ENCODE measurements at regions not wholly inside any gene's neighbourhood (a gene's known extent, or its start where the extent isn't known, plus 50 kb on each side); places are given as distances from the start of the nearest gene placed in this dataset.

DNA sequence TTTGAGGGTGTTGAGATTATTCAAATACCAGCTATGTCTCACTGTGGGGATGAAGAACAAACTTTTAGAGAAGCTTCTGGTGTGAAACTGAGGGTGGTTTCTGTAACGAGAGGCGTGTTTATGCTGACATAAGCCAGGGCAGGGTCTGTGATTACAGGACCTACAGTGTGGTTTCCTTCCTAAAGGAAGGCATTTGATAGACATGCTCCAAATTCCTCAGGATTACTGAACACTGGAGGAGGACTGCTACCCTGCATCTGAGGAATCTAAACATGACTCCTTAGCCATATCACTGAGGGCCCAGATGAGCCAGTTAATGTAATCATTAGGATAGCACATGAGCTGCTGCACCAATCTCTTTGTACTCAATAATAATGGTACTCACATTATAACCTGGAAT lies 328.4 kb upstream of the UMPS start:
- Histone ChIP-seq H3K27me3 (ENCODE audit: low read length) (no peaks in the 10 kb centered on the region), H3F3A (ENCODE audit: insufficient read depth) (no peaks in the 10 kb centered on the region), H3K79me2 (ENCODE audit: insufficient read depth, low read length) (no peaks in the 10 kb centered on the region), H4K20me1 (ENCODE audit: low read depth, low read length) (no peaks in the 10 kb centered on the region), H3K9me3 (ENCODE audit: insufficient read depth, low read length) (no peaks in the 10 kb centered on the region), H3K27ac (ENCODE audit: low read depth, low read length) (no peak overlapping the region), H3K9me2 (replicated peaks; ENCODE audit: insufficient read depth, low read length) (no peaks in the 10 kb centered on the region), H3K36me3 (ENCODE audit: low read length) (no peaks in the 10 kb centered on the region), H3K9ac (ENCODE audit: low read length) (no peak overlapping the region), H2AFZ (ENCODE audit: low read depth, low read length, severe bottlenecking) (no peak overlapping the region), H3K4me2 (ENCODE audit: low read depth, low read length, poor library complexity, severe bottlenecking) (no peak overlapping the region), H3K4me3 (ENCODE audit: insufficient read depth, low read length, poor library complexity, severe bottlenecking) (no peak overlapping the region)
- TF ChIP-seq EZH2phosphoT487 (conservative IDR thresholded peaks at IDR 0.05; ENCODE audit: low read length), result no peak
- TF ChIP-seq, protein P1, sequence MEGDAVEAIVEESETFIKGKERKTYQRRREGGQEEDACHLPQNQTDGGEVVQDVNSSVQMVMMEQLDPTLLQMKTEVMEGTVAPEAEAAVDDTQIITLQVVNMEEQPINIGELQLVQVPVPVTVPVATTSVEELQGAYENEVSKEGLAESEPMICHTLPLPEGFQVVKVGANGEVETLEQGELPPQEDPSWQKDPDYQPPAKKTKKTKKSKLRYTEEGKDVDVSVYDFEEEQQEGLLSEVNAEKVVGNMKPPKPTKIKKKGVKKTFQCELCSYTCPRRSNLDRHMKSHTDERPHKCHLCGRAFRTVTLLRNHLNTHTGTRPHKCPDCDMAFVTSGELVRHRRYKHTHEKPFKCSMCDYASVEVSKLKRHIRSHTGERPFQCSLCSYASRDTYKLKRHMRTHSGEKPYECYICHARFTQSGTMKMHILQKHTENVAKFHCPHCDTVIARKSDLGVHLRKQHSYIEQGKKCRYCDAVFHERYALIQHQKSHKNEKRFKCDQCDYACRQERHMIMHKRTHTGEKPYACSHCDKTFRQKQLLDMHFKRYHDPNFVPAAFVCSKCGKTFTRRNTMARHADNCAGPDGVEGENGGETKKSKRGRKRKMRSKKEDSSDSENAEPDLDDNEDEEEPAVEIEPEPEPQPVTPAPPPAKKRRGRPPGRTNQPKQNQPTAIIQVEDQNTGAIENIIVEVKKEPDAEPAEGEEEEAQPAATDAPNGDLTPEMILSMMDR (IDR thresholded peaks at IDR 0.05; ENCODE audit: insufficient read depth, low read length, poor library complexity, severe bottlenecking), result no peak

DNA sequence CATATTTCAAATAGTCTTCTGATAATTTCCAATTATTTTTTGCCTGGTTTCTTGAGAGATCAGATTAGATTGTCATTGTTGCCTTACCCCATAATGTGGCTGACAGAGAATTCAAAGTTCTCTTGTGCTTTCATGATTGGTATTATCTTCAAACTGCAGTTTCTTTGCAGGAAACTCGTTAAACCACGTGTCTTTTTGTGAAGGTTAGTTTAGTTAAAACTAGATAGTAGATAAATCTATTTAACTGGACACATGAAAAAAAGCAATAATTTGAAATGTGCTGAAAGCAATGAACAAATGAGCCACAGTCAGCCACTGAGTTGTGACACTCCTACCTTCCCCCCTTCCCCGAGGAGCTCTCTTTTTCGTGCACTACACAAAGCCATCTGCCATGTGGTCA lies 327.5 kb upstream of the UMPS start:
- Histone ChIP-seq H3K4me3 (ENCODE audit: insufficient read depth, low read length, poor library complexity, severe bottlenecking) (no peak overlapping the region), H3F3A (ENCODE audit: insufficient read depth) (no peaks in the 10 kb centered on the region), H4K20me1 (ENCODE audit: low read depth, low read length) (no peaks in the 10 kb centered on the region), H2AFZ (ENCODE audit: low read depth, low read length, severe bottlenecking) (no peak overlapping the region), H3K4me2 (ENCODE audit: low read depth, low read length, poor library complexity, severe bottlenecking) (no peak overlapping the region), H3K27ac (ENCODE audit: low read depth, low read length) (no peak overlapping the region), H3K79me2 (ENCODE audit: insufficient read depth, low read length) (no peaks in the 10 kb centered on the region), H3K9ac (ENCODE audit: low read length) (no peak overlapping the region), H3K9me2 (replicated peaks; ENCODE audit: insufficient read depth, low read length) (no peaks in the 10 kb centered on the region), H3K27me3 (ENCODE audit: low read length) (no peaks in the 10 kb centered on the region), H3K9me3 (ENCODE audit: insufficient read depth, low read length) (no peaks in the 10 kb centered on the region), H3K36me3 (ENCODE audit: low read length) (no peaks in the 10 kb centered on the region)
- TF ChIP-seq EZH2phosphoT487 (conservative IDR thresholded peaks at IDR 0.05; ENCODE audit: low read length), result no peak
- TF ChIP-seq, protein P1 (IDR thresholded peaks at IDR 0.05; ENCODE audit: insufficient read depth, low read length, poor library complexity, severe bottlenecking), result no peak

DNA sequence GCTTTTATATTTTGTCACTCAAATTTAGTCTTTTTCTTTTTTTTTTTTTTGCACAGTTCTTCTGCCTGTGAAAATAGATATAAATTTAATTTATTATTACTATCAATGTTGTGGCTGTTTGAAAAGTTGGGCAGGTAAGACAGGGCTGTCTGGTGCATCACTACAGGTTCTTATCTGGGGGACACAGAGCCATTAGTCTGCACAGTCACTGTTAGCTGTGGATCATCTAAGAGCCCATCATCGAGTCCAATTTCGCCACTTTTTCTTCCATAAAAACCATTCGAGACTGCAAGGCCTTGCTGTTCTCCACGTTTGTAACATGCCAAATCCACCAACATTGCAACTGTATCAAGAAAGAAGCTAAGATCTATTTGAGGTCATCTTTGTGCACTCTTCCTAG lies 325.6 kb upstream of the UMPS start:
- H3K9ac ChIP-seq (ENCODE audit: low read length), result no peak overlapping the region
- H3K4me2 ChIP-seq (ENCODE audit: low read depth, low read length, poor library complexity, severe bottlenecking), result no peak overlapping the region
- H4K20me1 ChIP-seq (ENCODE audit: low read depth, low read length), result no peaks in the 10 kb centered on the region
- no peaks in the 10 kb centered on the region for H3K27me3 ChIP-seq (ENCODE audit: low read length)
- no peaks in the 10 kb centered on the region for H3K79me2 ChIP-seq (ENCODE audit: insufficient read depth, low read length)
- H3K9me3 ChIP-seq (ENCODE audit: insufficient read depth, low read length), result no peaks in the 10 kb centered on the region
- H3K9me2 ChIP-seq (replicated peaks; ENCODE audit: insufficient read depth, low read length), result no peaks in the 10 kb centered on the region
- no peak overlapping the region for H3K27ac ChIP-seq (ENCODE audit: low read depth, low read length)
- no peaks in the 10 kb centered on the region for H3K36me3 ChIP-seq (ENCODE audit: low read length)
- H3F3A ChIP-seq (ENCODE audit: insufficient read depth), result no peaks in the 10 kb centered on the region
- no peak overlapping the region for H2AFZ ChIP-seq (ENCODE audit: low read depth, low read length, severe bottlenecking)
- H3K4me3 ChIP-seq (ENCODE audit: insufficient read depth, low read length, poor library complexity, severe bottlenecking), result no peak overlapping the region
- TF ChIP-seq, protein P1 (IDR thresholded peaks at IDR 0.05; ENCODE audit: insufficient read depth, low read length, poor library complexity, severe bottlenecking), result no peak
- TF ChIP-seq EZH2phosphoT487 (conservative IDR thresholded peaks at IDR 0.05; ENCODE audit: low read length), result no peak

DNA sequence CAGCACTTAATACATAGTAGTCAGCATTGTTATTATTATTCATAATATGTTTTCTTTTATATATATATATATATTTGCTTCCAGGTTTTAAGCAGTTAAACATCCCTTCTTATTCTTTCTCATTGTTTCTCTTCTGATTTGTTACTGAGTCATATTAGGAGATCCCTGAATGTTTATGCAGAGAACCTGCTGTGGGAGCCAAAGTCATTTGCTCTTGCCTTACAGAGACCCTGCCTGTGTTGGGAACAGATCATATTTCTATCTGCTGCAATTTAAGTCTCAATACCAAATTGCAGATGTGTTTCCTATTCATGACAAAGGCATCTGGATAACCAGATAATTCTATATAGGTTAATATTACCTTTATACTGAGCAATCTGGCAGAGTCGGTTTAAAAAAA lies 323.0 kb upstream of the UMPS start:
- Histone ChIP-seq H3K9me3 (ENCODE audit: insufficient read depth, low read length) (no peaks in the 10 kb centered on the region), H4K20me1 (ENCODE audit: low read depth, low read length) (no peaks in the 10 kb centered on the region), H3K4me2 (ENCODE audit: low read depth, low read length, poor library complexity, severe bottlenecking) (no peak overlapping the region), H3K27me3 (ENCODE audit: low read length) (no peaks in the 10 kb centered on the region), H3K36me3 (ENCODE audit: low read length) (no peaks in the 10 kb centered on the region), H3K4me3 (ENCODE audit: insufficient read depth, low read length, poor library complexity, severe bottlenecking) (no peak overlapping the region), H2AFZ (ENCODE audit: low read depth, low read length, severe bottlenecking) (no peak overlapping the region), H3K9ac (ENCODE audit: low read length) (no peak overlapping the region), H3K9me2 (replicated peaks; ENCODE audit: insufficient read depth, low read length) (no peaks in the 10 kb centered on the region), H3K27ac (ENCODE audit: low read depth, low read length) (no peak overlapping the region), H3F3A (ENCODE audit: insufficient read depth) (no peaks in the 10 kb centered on the region), H3K79me2 (ENCODE audit: insufficient read depth, low read length) (no peaks in the 10 kb centered on the region)
- no peak for TF ChIP-seq EZH2phosphoT487 (conservative IDR thresholded peaks at IDR 0.05; ENCODE audit: low read length)
- TF ChIP-seq, protein P1 (IDR thresholded peaks at IDR 0.05; ENCODE audit: insufficient read depth, low read length, poor library complexity, severe bottlenecking), result no peak

Measured in SU-DHL-6 (cell line).